B cell (primary cell): ENCODE measurements at regions not wholly inside any gene's neighbourhood (a gene's known extent, or its start where the extent isn't known, plus 50 kb on each side); places are given as distances from the start of the nearest gene placed in this dataset.

ENCODE experiments used
- CTCF ChIP-seq: fragments of 200-600 bp; IDR thresholded peaks from one replicate; pipeline ENCODE4 v1.8.0; 2022; ENCODE audit warnings: antibody characterized with exemption, mild to moderate bottlenecking
- EZH2 ChIP-seq: IDR thresholded peaks from 2 replicates; pipeline ENCODE4 v1.6.1; 2012; ENCODE audit warnings: borderline replicate concordance, low read depth, mild to moderate bottlenecking, moderate library complexity, low read length; ENCODE audit not compliant: insufficient read depth, poor library complexity, severe bottlenecking

- TF ChIP-seq CTCF (no peak), EZH2 (no peak)
These were observed 249.1 kb downstream of the RASSF9 start for GRCh38 chr12:85587158-85587557.
